Activated naive CD4-positive, alpha-beta T cell treated with anti-CD3 and anti-CD28 coated beads for 36 hours (primary cell): ENCODE measurements at regions not wholly inside any gene's neighbourhood (a gene's known extent, or its start where the extent isn't known, plus 50 kb on each side); places are given as distances from the start of the nearest gene placed in this dataset.
"Not testable (repeated sequence)": the region's sequence is repeated elsewhere in the genome, so short reads cannot be mapped to it uniquely, and the experiment has no call there.

Source experiments
- CTCF ChIA-PET: fragments of 350-600 bp; sonication (Branson Sonifier 250); formaldehyde crosslinking; loops from one replicate; lab custom pipeline; 2021; ENCODE audit warnings: antibody characterized with exemption; lab: Charles Lee
- DNase-seq: peaks from one replicate; pipeline ENCODE4 v3.0.0-alpha.2; 2020
- H3K27ac Mint-ChIP-seq: one replicate; pipeline ENCODE4 v1.8.0; 2021; ENCODE audit warnings: mild to moderate bottlenecking, mixed read lengths
- H3K27me3 Mint-ChIP-seq: one replicate; pipeline ENCODE4 v1.8.0; 2021; ENCODE audit warnings: low read depth, mixed read lengths
- H3K36me3 Mint-ChIP-seq: one replicate; pipeline ENCODE4 v1.8.0; 2021; ENCODE audit warnings: low read depth, mixed read lengths
- H3K4me1 Mint-ChIP-seq: one replicate; pipeline ENCODE4 v1.8.0; 2021; ENCODE audit warnings: low read depth, mixed read lengths
- H3K4me3 Mint-ChIP-seq: one replicate; pipeline ENCODE4 v1.8.0; 2021; ENCODE audit warnings: mild to moderate bottlenecking, moderate library complexity, mixed read lengths
- H3K9me3 Mint-ChIP-seq: one replicate; pipeline ENCODE4 v1.8.0; 2021; ENCODE audit warnings: mixed read lengths
- intact Hi-C: fragments of 100-400 bp; cut with micrococcal nuclease; formaldehyde crosslinking; loops from one replicate; pipeline ENCODE4 v1.15.1; 2023

GRCh38 chr9:61460860-61461259 is 271.0 kb downstream of the SPATA31A7 start:
- H3K36me3 Mint-ChIP-seq, CTCF ChIA-PET: not testable (repeated sequence)

More at GRCh38 chr9:61460860-61461259, 271.0 kb downstream of the SPATA31A7 start:
- intact Hi-C loops, H3K27me3 Mint-ChIP-seq, H3K27ac Mint-ChIP-seq, DNase-seq, H3K9me3 Mint-ChIP-seq, H3K4me1 Mint-ChIP-seq, H3K4me3 Mint-ChIP-seq: not testable (repeated sequence)
